ENCODE measurements at regions not wholly inside any gene's neighbourhood (a gene's known extent, or its start where the extent isn't known, plus 50 kb on each side); places are given as distances from the start of the nearest gene placed in this dataset.
"Not testable (repeated sequence)": the region's sequence is repeated elsewhere in the genome, so short reads cannot be mapped to it uniquely, and the experiment has no call there.

DNA sequence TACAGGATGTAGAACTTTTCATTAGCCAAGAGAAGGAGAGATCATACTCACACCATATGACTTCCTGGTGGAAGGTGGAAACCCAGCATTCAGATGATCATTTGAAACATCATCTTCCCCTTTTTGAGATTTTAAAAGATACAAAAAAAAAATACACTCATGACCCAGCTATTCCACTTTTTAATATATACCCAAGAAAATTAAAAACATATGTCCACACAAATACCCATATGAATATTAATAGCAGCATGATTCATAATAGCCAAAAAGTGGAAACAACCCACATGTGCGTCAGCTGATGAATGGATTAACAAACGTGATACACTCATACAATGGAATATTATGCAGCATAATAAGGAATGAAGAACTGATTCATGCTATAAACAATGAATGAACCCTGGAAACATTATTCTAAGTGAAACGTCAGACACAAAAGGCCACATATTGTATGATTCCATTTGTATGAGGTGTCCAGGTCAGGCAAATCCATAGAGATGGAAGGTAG is 130.0 kb upstream of the SGK1 start:
- no peak for FAIRE-seq

DNA sequence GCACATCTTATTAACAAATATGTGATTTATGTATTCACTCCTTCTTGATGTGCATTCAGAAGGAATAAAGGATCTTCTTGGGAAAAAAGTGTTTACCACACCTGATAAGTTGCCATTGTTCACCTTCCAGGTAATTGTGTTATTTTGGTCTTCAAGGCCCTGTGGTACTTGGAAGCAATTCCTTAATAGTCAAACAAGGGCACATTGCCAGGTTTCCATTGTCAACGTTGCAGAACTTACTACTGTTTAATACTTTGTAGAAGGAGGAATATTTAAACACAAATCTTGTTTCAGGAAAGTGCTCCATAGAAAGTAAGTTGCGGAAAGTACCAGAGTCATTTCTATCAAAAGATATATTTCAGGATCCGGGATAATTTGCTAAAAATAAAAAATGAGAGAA is 129.5 kb upstream of the SGK1 start:
- no peak for FAIRE-seq

DNA sequence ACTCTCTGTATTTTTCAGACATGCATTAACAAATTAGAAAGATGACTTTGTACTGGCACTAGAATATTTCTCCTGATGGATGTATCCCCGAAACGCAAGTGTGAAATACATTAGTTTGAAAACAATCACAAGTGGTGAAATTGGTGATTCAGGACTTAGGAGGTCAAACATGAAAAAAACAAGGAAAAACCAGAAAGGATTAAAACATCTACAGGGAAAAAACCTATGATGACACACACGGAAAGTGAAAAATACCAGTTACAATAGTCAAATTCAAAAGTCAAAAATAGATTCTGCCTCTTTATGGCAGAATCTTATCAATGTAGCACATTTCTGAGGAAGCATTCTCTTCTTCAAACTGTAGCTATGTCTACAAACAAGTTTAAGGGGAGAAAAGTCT is 129.0 kb upstream of the SGK1 start:
- no peak for FAIRE-seq

DNA sequence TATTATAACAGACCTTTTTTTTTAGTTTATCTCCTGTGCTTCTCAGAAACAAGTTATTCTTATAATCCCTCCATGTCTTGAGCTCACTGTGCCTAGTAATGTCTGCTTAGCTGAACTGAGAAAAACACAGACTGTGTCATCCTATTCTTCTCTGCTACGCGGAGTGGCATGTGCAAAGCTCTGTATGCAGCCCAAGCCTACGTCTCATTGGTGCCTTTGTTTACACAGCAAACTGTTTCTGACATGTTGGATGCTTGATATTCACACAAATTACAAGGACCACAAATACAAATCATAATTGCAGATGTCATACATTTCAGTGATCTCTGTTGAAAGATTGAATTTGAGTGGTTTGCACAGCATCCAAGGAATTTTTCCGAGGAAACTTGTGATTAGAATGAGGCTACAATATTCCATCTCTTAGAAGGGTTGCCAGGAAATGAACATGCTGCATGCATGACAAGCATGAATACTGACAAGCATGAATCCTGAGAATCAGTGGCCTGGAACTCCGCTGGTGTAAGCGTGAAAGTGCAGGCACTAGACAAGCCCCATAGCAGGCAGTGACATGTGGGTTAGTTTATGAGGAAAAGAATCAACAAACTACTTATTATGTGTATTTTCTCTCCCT is 128.4 kb upstream of the SGK1 start:
- no peak for FAIRE-seq

DNA sequence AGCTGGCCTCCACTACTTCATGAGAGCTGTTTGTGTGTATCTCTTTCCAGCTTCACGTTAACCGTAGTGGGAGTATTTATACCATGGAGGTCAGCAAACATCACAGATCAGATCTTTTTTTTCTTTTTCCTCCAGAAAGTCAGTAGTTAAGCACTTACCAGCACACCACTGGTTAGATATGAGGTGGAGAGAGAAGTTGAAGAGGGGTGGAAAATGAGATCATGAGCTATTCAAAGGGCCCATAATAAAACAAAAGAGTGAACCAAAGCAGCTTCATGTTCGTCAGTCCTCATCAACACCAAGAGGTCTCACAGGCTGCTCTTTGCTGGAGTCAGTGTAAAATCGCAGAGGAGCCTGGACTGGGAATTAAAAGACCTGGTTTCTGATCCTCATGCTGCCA is 125.1 kb upstream of the SGK1 start:
- FAIRE-seq = no peak

DNA sequence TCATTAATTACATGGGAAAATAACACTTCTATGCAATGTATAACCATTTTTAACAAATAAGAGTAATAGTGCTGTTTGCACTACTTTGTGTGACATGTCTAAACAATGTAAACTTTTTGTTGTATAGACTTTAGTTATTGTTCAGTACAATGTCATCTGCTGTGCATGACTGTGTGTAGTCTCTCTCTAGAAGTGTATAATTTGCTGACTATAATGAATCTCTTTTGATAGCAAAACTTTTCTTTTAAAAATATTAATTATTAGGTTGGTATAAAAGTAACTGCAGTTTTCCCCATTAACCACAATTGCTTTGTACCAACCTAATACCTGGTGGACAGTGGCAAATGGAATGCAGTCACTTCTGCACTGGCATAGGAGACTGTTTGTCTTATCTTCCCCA is 124.2 kb upstream of the SGK1 start:
- FAIRE-seq = no peak

DNA sequence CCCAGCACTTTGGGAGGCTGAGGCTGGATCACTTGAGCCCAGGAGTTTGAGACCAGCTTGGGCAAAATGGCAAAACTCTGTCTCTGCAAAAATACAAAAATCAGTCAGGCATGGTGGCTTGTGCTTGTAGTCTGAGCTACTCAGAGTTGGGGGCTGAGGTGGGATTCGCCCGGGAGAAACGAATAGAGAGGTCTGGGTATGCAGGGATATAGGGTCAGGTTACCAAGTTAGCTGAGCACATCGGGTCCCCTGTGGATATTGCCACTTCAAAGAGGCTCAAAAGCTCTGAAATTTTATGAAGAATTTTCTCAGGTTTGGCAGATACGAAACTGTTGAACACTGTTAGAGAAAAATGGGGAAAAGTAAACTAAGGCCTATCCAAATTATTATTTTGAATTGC is 120.9 kb upstream of the SGK1 start:
- FAIRE-seq = no peak

DNA sequence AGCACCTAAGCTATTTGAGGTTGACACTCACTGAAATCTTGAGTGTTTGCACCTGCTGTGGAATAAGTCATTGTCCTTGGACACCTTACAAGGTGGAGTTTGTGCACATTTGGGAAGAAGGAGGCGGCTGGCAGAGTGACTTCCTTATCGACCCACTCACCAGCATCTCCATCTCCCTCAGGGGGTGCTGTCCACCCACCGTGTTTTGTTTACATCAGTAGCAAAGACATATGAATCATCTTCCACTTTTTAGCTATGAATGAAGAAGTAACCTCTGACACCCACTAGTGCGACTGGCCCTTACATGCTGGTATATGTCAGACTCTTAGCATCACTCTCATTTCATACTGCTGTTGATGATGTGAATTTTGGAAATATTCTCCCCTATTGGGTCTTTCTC is 119.5 kb upstream of the SGK1 start:
- no peak for FAIRE-seq

DNA sequence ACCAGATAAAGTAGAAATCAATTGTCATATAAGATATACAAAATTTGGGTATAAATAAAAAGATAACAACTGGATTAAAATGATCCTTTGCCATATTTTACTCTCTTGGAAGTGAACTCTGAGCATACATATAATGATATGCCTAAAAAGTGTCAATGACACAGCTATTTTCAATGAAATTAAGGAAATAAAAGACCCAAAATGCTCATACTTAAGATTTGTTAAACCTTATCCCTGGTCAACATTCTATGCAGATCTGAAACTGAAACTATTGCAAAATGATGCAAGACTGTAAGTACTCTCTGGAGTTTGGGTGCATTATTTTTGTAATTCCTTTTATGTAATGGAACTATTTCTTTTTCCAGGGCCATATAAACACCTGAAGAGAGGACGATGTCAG is 119.0 kb upstream of the SGK1 start:
- no peak for FAIRE-seq

DNA sequence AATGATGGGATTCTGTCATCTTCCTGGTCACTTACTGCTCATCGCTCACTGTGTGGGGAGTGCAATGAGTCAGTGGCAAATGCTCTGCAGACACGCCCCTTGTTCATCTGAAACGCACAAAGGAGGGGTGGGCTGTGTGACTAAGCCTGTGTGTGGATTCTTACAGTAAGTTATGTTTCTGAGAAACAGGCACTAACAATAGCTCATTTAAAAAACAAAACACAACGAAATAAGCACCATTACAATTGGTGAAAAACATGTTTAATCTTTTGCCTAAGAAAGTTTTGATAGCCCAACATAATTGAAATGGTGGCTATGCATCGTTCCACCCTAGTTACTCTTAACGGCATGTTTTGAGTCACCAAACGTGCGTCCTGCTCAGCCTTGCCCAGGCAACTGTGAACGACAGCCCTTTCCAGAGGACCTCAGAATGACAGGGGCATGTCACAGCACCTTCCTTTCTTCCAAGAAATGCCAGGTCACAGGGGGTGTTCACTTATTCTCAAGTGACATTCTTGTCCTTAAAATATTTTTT is 118.4 kb upstream of the SGK1 start:
- FAIRE-seq = peak; percentile 8

DNA sequence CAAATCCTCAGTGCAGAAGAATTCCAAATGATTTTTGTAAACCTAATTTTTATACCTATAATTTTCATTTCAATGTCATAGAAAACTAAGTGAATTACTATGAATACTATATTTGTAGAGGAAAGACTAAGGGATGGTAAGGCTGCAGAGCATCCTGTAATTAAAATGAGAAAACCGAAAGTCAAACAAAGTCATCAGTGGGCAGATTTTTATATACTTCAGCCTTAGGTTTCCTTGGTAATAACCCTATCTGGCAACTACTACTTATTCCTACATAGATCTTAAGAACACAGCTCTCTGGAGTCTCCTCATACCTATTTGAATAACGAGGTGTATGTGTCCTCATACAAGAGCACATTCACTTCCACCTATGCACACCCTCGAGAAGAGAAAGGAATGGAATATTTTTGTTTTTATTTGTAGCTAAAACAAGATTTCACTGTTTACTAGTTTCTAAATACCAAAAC is 117.9 kb upstream of the SGK1 start:
- no peak for FAIRE-seq

DNA sequence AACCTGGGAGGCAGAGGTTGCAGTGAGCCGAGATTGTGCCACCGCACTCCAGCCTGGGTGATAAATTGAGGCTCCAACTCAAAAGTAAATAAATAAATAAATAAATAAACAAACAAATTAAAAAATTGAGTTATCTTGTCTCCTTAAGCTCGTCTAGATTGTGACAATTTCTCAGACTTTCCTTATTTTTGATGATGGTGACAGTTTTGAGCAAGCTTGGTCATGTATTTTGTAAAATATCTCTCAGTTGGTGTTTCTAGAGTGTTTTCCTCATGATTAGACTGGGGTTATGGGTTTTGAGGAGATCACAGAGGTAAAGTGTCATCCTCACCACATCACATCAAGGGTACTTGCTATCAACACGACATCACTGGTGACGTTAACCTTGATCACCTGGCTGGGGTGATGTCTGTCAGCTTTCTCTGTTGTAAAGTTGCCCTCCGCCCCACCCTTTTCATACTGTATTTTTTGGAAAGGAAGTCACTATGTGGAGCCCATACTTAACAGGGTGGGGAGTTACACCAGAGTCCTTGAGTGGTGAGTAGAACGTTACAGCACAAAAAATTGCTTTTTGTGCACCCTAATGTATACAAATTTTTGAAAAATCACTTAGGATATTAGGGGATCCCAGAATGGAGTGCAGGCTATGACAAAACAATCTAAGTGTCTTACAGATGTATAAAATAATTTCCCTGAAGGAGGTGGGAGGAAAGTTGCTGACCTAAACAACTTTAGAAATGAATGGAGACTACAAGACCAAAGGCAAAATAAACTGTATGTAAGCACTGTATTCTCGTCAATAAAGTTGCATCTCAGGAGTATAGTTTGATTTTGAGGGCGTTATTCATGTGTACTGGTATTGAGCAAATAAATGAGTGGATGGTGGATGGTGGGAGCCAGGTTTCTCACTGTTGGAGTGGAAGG is 116.4 kb upstream of the SGK1 start:
- no peak for FAIRE-seq

DNA sequence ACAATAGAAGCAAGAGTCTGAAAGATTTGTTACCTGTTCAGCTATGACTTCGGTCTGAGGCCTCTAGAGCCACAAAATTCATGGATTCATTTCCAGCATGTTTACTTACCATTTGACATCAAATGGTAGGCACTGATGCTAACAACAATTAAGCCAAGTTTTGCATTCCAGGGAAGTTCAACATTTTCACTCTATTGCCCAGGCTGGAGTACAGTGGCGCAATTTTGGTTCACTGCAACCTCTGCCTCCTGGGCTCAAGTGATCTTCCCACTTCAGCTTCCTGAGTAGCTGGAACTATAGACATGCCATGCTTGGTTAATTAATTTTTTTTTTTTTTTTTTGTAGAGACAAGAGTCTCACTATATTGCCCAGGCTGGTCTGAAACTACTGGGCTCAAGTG is 114.1 kb upstream of the SGK1 start:
- FAIRE-seq = no peak

DNA sequence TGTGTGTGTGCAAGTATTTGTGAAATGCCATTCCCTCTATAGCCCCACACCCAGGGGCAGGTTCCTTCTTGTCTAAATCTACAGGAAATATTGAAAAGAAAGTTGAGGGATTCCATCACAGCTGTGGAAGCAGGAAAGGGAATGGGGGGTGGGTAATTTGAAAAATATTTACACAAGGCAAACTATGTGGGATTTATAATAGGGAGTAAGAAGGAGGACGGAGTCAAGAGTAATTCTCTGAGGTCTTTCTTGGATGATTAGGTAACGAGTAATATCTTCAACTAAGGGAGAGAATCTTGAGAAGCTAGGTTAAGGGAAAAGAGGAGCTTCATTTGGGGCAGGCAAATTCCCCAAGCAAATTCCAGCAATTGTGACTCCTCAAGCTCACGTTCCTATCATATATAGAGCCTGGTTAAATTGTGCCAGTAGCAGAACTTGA is 113.5 kb upstream of the SGK1 start:
- no peak for FAIRE-seq

DNA sequence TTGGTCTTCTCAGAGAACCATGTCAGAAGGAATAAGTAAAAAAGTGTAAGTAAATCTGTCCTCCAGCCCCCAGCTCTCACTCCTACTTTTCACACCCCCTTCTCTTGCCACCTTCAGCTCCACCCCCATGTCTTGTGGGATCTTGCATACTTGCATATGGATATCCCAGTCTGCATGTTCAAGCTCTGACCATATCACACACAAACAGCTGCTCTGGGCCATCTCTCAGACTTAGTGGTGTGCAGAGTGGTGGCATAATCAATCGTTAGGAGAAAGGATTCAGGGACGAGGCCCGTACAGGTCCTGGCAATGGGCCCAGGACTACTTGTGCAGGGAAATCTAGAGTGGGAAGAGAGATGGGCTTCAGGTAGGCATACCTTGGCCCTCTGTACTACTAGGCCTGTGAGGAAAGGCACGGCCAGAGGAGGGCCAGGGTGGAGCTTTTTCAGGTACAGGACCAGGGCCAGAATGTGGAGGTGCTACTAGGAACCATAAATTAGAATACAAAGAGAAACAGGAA is 112.0 kb upstream of the SGK1 start:
- FAIRE-seq = no peak

DNA sequence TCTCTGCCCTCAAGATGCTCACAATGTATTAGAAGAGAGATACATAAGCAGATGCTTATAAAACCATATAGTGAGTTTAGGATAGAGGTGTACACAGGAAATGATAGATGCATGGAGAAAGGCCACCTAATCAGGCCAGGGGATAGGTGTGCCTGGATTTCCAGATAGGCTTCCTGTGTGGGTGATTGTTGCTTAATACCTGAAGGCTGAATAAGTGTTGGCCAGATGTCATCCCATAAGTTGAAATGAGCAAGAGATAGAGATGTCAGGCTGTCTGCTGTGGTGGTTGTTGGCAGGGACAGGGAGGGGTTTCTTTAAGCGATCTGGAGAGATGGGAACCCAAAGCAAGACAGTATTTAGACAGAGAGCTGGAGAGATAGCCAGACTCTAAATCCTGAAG is 109.8 kb upstream of the SGK1 start:
- FAIRE-seq = no peak

DNA sequence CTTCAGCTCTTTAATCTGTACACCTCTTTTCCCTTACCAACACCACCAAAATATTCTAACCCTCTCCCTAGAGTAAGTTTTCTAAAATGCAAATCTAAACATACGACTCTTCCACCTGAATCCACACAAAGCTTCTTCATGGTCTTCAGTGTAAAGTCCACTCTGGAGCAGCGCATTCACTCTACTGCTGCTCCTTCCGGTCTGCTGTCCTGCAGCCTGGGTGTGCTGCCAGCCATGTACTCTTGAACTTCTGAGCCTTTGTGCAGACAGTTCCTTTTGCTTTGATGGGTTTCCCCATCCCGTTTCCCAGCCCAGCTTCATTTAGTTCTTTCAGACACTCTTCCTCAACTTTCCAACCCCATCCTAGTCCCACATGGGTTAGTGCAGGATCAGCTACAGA is 108.7 kb upstream of the SGK1 start:
- FAIRE-seq = no peak

DNA sequence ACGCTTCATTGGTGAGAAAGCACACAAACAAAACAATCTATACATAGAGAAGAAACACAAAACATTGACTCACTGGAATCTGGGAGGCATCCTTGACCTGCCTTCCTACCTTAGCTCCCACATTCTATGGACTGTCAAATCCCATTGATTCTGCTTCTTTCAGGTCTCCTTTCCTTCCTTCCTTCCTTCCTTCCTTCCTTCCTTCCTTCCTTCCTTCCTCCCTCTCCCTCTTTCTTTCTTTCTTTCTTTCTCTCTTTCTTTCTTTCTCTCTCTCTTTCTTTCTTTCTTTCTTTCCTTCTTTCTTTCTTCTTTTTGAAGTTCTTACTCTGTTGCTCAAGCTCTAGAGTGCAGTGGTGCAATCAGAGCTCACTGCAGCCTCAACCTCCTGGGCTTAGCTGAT is 108.0 kb upstream of the SGK1 start:
- not testable (repeated sequence) for FAIRE-seq

DNA sequence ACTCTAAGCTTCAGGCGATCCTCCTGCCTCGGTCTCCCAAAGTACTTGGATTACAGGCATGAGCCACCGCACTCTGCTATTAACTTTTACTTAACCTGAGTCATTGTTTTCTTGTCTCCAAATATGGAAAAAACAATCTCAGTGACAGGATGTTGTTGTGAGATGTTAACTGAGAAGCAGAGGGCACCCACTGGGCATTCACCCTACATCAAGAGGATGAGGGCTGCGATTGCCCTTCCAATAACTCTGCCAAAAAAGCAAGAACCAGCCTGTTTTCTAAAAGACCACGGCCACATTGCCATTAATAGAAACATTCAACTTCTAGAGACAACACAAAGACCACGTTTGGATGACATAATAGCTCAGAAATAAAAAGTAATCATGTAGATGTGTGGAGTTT is 107.6 kb upstream of the SGK1 start:
- no peak for FAIRE-seq

DNA sequence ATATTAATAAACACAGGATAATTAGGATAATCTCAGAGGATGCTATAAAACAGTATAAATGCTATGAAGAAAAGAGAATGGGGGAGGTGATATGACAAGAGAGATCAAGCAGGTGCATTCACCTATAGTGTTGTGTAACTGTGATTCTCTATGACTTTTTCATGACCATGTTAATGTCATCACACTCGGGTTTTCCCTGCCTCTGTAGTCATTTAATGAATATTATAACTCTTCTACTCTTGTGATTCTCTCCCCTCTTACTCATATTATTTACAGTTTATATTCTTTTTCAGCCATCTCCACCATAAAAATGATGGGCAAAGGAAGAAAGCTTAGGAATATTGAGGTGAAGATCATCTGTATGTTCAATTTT is 106.9 kb upstream of the SGK1 start:
- no peak for FAIRE-seq

DNA sequence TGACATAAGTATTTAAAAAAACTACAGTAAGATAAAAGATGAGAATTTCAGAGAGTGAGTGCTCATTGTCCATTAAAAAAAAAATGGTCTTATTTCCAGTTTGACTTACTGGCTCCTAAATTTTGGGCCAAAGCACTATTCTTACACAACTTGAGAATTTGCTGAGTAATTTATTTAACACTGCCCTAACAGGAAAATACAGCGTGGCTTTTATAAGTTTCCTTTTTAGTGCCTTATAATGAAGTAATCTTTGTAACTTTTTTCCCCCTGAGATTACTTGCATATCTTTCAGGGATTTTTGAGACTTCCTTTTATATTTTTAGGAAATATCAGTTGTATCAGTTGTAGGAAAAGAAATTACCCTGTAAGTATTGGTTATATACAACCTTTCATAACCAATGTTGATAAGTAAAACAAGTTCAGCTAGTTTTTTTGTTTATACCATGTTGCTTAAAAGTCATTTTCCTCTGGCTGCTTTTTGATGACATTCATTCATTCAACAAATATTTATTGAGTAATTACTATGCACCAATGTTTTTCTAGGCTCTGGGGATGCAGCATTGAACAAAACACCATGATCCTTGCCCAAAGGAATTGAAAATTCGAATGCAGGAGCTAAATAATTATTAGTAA is 106.4 kb upstream of the SGK1 start:
- FAIRE-seq = no peak

DNA sequence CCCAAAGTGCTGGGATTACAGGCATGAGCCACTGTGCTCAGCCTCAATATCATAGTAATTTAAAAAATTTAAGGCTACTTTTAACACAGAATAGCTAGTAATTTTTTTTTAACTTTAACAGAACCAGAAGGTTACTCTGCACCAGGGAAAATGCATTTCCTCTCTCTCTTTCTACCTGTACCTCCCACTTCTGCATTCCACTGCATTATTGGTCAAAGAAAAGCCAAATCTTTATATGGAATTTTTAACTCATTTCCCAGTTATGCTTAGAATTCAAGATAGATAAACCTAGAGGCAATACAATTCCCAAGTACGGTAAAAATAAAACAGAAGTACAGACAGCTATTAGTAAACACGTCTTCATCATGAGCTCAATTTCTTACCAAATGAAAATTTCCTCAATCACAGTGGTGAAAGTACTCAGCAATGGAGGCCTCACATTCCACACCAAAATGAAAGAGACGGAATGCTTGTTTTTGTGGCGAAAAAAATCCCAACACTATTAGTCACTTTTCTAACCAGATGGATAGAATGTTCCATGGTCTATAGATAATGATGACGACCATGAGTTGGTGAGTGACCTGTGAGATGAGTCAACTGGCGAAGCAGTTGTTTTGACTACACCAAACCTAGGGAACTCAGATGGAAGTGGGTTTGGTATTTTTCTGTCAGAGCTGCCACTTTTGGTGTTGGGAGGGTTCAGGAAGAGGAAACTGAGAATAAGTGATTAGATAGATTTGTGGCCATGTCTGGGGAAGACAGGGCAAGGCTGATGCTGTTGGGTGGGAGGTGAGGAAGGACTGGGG is 104.7 kb upstream of the SGK1 start:
- FAIRE-seq = no peak
